ENCODE measurements at regions not wholly inside any gene's neighbourhood (a gene's known extent, or its start where the extent isn't known, plus 50 kb on each side); places are given as distances from the start of the nearest gene placed in this dataset.
"Not testable (repeated sequence)": the region's sequence is repeated elsewhere in the genome, so short reads cannot be mapped to it uniquely, and the experiment has no call there.

- no peak overlapping the region for H3K4me3 ChIP-seq (ENCODE audit: low read length)
- TF ChIP-seq CTCF (conservative IDR thresholded peaks at IDR 0.05; ENCODE audit: low read length): no peak
- DNase-seq (ENCODE audit: low read depth): no peak
These were observed 71.8 kb downstream of the LARP7 start for GRCh38 chr4:112708772-112709171.

- H3K4me3 ChIP-seq (ENCODE audit: low read length): no peak overlapping the region
- no peak for DNase-seq (ENCODE audit: low read depth)
- no peak for TF ChIP-seq CTCF (conservative IDR thresholded peaks at IDR 0.05; ENCODE audit: low read length)
These were observed 78.3 kb downstream of the LARP7 start for GRCh38 chr4:112714922-112715901.

GRCh38 chr4:112717856-112718255 lies 80.9 kb downstream of the LARP7 start:
- no peak overlapping the region for H3K4me3 ChIP-seq (ENCODE audit: low read length)
- no peak for DNase-seq (ENCODE audit: low read depth)
- TF ChIP-seq CTCF (conservative IDR thresholded peaks at IDR 0.05; ENCODE audit: low read length): no peak

GRCh38 chr4:112721627-112722026 lies 84.7 kb downstream of the LARP7 start:
- TF ChIP-seq CTCF (conservative IDR thresholded peaks at IDR 0.05; ENCODE audit: low read length): no peak
- no peak for DNase-seq (ENCODE audit: low read depth)
- no peak overlapping the region for H3K4me3 ChIP-seq (ENCODE audit: low read length)

GRCh38 chr4:112726041-112726440 lies 89.1 kb downstream of the LARP7 start:
- DNase-seq (ENCODE audit: low read depth): no peak
- no peak overlapping the region for H3K4me3 ChIP-seq (ENCODE audit: low read length)
- TF ChIP-seq CTCF (conservative IDR thresholded peaks at IDR 0.05; ENCODE audit: low read length): no peak

- DNase-seq (ENCODE audit: low read depth); H3K4me3 ChIP-seq (ENCODE audit: low read length): not testable (repeated sequence)
These were observed 90.8 kb downstream of the LARP7 start for GRCh38 chr4:112727728-112728127.

- no peak for DNase-seq (ENCODE audit: low read depth)
- no peak for TF ChIP-seq CTCF (conservative IDR thresholded peaks at IDR 0.05; ENCODE audit: low read length)
- no peak overlapping the region for H3K4me3 ChIP-seq (ENCODE audit: low read length)
These were observed 94.8 kb downstream of the LARP7 start for GRCh38 chr4:112731715-112732114.

All from AG10803 (cell line).